Panc1 (cell line): ENCODE measurements at regions not wholly inside any gene's neighbourhood (a gene's known extent, or its start where the extent isn't known, plus 50 kb on each side); places are given as distances from the start of the nearest gene placed in this dataset.

ENCODE experiments used
- CTCF ChIP-seq: fragments of 450-650 bp; IDR thresholded peaks from 2 replicates; pipeline ENCODE4 v1.5.1; 2017; ENCODE audit warnings: mild to moderate bottlenecking
- SIN3A ChIP-seq: IDR thresholded peaks from 2 replicates; pipeline ENCODE4 v1.6.1; 2012; ENCODE audit warnings: low read depth, mild to moderate bottlenecking, low read length, moderate library complexity, borderline replicate concordance; ENCODE audit not compliant: insufficient read depth

- TF ChIP-seq CTCF (no peak), SIN3A (no peak)
Measured at GRCh38 chr9:107906074-107906473, 416.5 kb upstream of the KLF4 start.
